ENCODE measurements at regions not wholly inside any gene's neighbourhood (a gene's known extent, or its start where the extent isn't known, plus 50 kb on each side); places are given as distances from the start of the nearest gene placed in this dataset.

- Histone ChIP-seq H3K79me2 (ENCODE audit: insufficient read depth, low read length) (no peaks in the 10 kb centered on the region), H2AFZ (ENCODE audit: low read depth, low read length) (no peak overlapping the region), H3K4me1 (ENCODE audit: insufficient read depth, low read length) (no peaks in the 10 kb centered on the region), H3K4me3 (ENCODE audit: low read depth in 1 of 2, low read length in 2 of 2) (no peak overlapping the region), H3K36me3 (ENCODE audit: insufficient read depth, low read length) (no peaks in the 10 kb centered on the region), H3K27me3 (ENCODE audit: insufficient read depth, low read length, poor library complexity) (no peaks in the 10 kb centered on the region), H4K20me1 (ENCODE audit: insufficient read depth, low read length) (no peaks in the 10 kb centered on the region), H3K9me3 (ENCODE audit: insufficient read depth, low read length, severe bottlenecking) (no peaks in the 10 kb centered on the region), H3K27ac (ENCODE audit: low read length) (no peak overlapping the region), H3K9ac (ENCODE audit: low read depth, low read length) (no peak overlapping the region), H3K4me2 (ENCODE audit: insufficient read depth, low read length) (no peak overlapping the region)
- TF ChIP-seq CTCF (IDR thresholded peaks at IDR 0.05; ENCODE audit: borderline replicate concordance, extremely low read depth, low read length, poor library complexity, severe bottlenecking) (no peak), EZH2 (IDR thresholded peaks at IDR 0.05; ENCODE audit: borderline replicate concordance, low read depth, low read length, severe bottlenecking) (no peak)
- no peak for ATAC-seq (ENCODE audit: insufficient read depth, low read depth)
- no peak for DNase-seq
These were observed 149.3 kb upstream of the TCF4 start for GRCh38 chr18:55737266-55737665.

GRCh38 chr18:55735969-55736368, 148.0 kb upstream of the TCF4 start:
- no peak overlapping the region for H3K4me2 ChIP-seq (ENCODE audit: insufficient read depth, low read length)
- no peaks in the 10 kb centered on the region for H3K27me3 ChIP-seq (ENCODE audit: insufficient read depth, low read length, poor library complexity)
- DNase-seq = no peak
- no peak overlapping the region for H3K9ac ChIP-seq (ENCODE audit: low read depth, low read length)
- no peaks in the 10 kb centered on the region for H4K20me1 ChIP-seq (ENCODE audit: insufficient read depth, low read length)
- H3K4me1 ChIP-seq (ENCODE audit: insufficient read depth, low read length) = no peaks in the 10 kb centered on the region
- H3K79me2 ChIP-seq (ENCODE audit: insufficient read depth, low read length) = no peaks in the 10 kb centered on the region
- no peak for ATAC-seq (ENCODE audit: insufficient read depth, low read depth)
- H3K36me3 ChIP-seq (ENCODE audit: insufficient read depth, low read length) = no peaks in the 10 kb centered on the region
- no peak overlapping the region for H2AFZ ChIP-seq (ENCODE audit: low read depth, low read length)
- no peak overlapping the region for H3K27ac ChIP-seq (ENCODE audit: low read length)
- no peak for TF ChIP-seq EZH2 (IDR thresholded peaks at IDR 0.05; ENCODE audit: borderline replicate concordance, low read depth, low read length, severe bottlenecking)
- TF ChIP-seq CTCF (IDR thresholded peaks at IDR 0.05; ENCODE audit: borderline replicate concordance, extremely low read depth, low read length, poor library complexity, severe bottlenecking) = no peak
- H3K4me3 ChIP-seq (ENCODE audit: low read depth in 1 of 2, low read length in 2 of 2) = no peak overlapping the region
- H3K9me3 ChIP-seq (ENCODE audit: insufficient read depth, low read length, severe bottlenecking) = no peaks in the 10 kb centered on the region

- no peaks in the 10 kb centered on the region for H3K9me3 ChIP-seq (ENCODE audit: insufficient read depth, low read length, severe bottlenecking)
- no peaks in the 10 kb centered on the region for H3K79me2 ChIP-seq (ENCODE audit: insufficient read depth, low read length)
- no peaks in the 10 kb centered on the region for H4K20me1 ChIP-seq (ENCODE audit: insufficient read depth, low read length)
- H2AFZ ChIP-seq (ENCODE audit: low read depth, low read length) = no peak overlapping the region
- no peak overlapping the region for H3K9ac ChIP-seq (ENCODE audit: low read depth, low read length)
- H3K36me3 ChIP-seq (ENCODE audit: insufficient read depth, low read length) = no peaks in the 10 kb centered on the region
- H3K4me3 ChIP-seq (ENCODE audit: low read depth in 1 of 2, low read length in 2 of 2) = no peak overlapping the region
- H3K27me3 ChIP-seq (ENCODE audit: insufficient read depth, low read length, poor library complexity) = no peaks in the 10 kb centered on the region
- ATAC-seq (ENCODE audit: insufficient read depth, low read depth) = no peak
- H3K4me1 ChIP-seq (ENCODE audit: insufficient read depth, low read length) = no peaks in the 10 kb centered on the region
- TF ChIP-seq CTCF (IDR thresholded peaks at IDR 0.05; ENCODE audit: borderline replicate concordance, extremely low read depth, low read length, poor library complexity, severe bottlenecking) (no peak), EZH2 (IDR thresholded peaks at IDR 0.05; ENCODE audit: borderline replicate concordance, low read depth, low read length, severe bottlenecking) (no peak)
- H3K4me2 ChIP-seq (ENCODE audit: insufficient read depth, low read length) = no peak overlapping the region
- no peak for DNase-seq
- H3K27ac ChIP-seq (ENCODE audit: low read length) = no peak overlapping the region
These were observed 147.3 kb upstream of the TCF4 start for GRCh38 chr18:55735199-55735855.
